GM23338 (cell line): ENCODE measurements at regions not wholly inside any gene's neighbourhood (a gene's known extent, or its start where the extent isn't known, plus 50 kb on each side); places are given as distances from the start of the nearest gene placed in this dataset.

ENCODE experiments used
- ATAC-seq: fragments of 200-7000 bp; cut with Tn5 transposase; 3 replicates; pipeline ENCODE4 v1.9.1; 2020
- DNase-seq: peaks from one replicate; pipeline ENCODE4 v3.0.0-alpha.2; 2015; ENCODE audit warnings: low spot score
- H2AFZ ChIP-seq: fragments of 200-600 bp; sonication (generic); 2 replicates; pipeline ENCODE4 v1.8.0; 2016; ENCODE audit warnings: antibody characterized with exemption, mild to moderate bottlenecking, moderate library complexity
- H3F3A ChIP-seq: fragments of 200-600 bp; sonication (generic); replicated peaks from 2 replicates; pipeline ENCODE4 v1.8.0; 2017; ENCODE audit warnings: antibody characterized with exemption, mixed run types, low read depth
- H3K27ac ChIP-seq: fragments of 200-600 bp; sonication (generic); 2 replicates; pipeline ENCODE4 v1.6.1; 2016; ENCODE audit warnings: low read depth
- H3K27me3 ChIP-seq: fragments of 200-600 bp; sonication (generic); 2 replicates; pipeline ENCODE4 v1.8.0; 2016; ENCODE audit warnings: mild to moderate bottlenecking, mixed run types, moderate library complexity; ENCODE audit not compliant: insufficient read depth
- H3K36me3 ChIP-seq: fragments of 200-600 bp; sonication (generic); 2 replicates; pipeline ENCODE4 v1.8.0; 2016; ENCODE audit warnings: mild to moderate bottlenecking; ENCODE audit not compliant: insufficient read depth
- H3K4me1 ChIP-seq: fragments of 200-600 bp; sonication (generic); 2 replicates; pipeline ENCODE4 v1.8.0; 2016; ENCODE audit warnings: mild to moderate bottlenecking, moderate library complexity; ENCODE audit not compliant: insufficient read depth
- H3K4me2 ChIP-seq: fragments of 200-600 bp; sonication (generic); 2 replicates; pipeline ENCODE4 v1.7.1; 2017; ENCODE audit warnings: mixed run types
- H3K4me3 ChIP-seq: fragments of 200-600 bp; sonication (generic); 2 replicates; pipeline ENCODE4 v1.6.1; 2016; ENCODE audit warnings: mixed run types
- H3K79me2 ChIP-seq: fragments of 200-600 bp; sonication (generic); replicated peaks from 2 replicates; pipeline ENCODE4 v1.8.0; 2017; ENCODE audit warnings: mild to moderate bottlenecking; ENCODE audit not compliant: insufficient read depth
- H3K9me2 ChIP-seq: fragments of 200-600 bp; sonication (generic); 2 replicates; pipeline ENCODE4 v1.8.0; 2017; ENCODE audit not compliant: insufficient read depth
- H4K20me1 ChIP-seq: fragments of 200-600 bp; sonication (generic); replicated peaks from 2 replicates; pipeline ENCODE4 v1.8.0; 2017; ENCODE audit warnings: mild to moderate bottlenecking; ENCODE audit not compliant: insufficient read depth
- H3K27ac Mint-ChIP-seq: 2 replicates; pipeline ENCODE4 v1.8.0; 2020; ENCODE audit warnings: inconsistent platforms, mild to moderate bottlenecking, moderate library complexity, mixed read lengths
- H3K27me3 Mint-ChIP-seq: 3 replicates; pipeline ENCODE4 v1.8.0; 2022; ENCODE audit warnings: low read depth, mild to moderate bottlenecking, moderate library complexity, mixed read lengths, inconsistent platforms; ENCODE audit not compliant: insufficient read depth, poor library complexity
- H3K36me3 Mint-ChIP-seq: 3 replicates; pipeline ENCODE4 v1.8.0; 2021; ENCODE audit warnings: low read depth, mild to moderate bottlenecking, inconsistent platforms, moderate library complexity, mixed read lengths
- H3K4me1 Mint-ChIP-seq: 3 replicates; pipeline ENCODE4 v1.8.0; 2020; ENCODE audit warnings: mild to moderate bottlenecking, inconsistent platforms, mixed read lengths
- H3K4me3 Mint-ChIP-seq: 3 replicates; pipeline ENCODE4 v1.8.0; 2021; ENCODE audit warnings: moderate library complexity, mild to moderate bottlenecking, inconsistent platforms, mixed read lengths
- H3K9me3 Mint-ChIP-seq: 3 replicates; pipeline ENCODE4 v1.8.0; 2020; ENCODE audit warnings: moderate library complexity, mild to moderate bottlenecking, inconsistent platforms, mixed read lengths
- CTCF ChIP-seq, 2 experiments: fragments of 200-600 bp in 1 of 2; sonication (generic) in 1 of 2; conservative IDR thresholded peaks; 2 replicates each; pipeline versions ENCODE4 v1.5.1 to v1.6.1; 2016 to 2017; ENCODE audit warnings: antibody characterized with exemption in 2 of 2, low read depth in 2 of 2, mild to moderate bottlenecking in 2 of 2, moderate library complexity in 1 of 2
- ETS1 ChIP-seq: IDR thresholded peaks from 2 replicates; pipeline ENCODE4 v1.6.1; 2016; ENCODE audit warnings: antibody characterized with exemption
- EZH2phosphoT487 ChIP-seq: fragments of 200-600 bp; sonication (generic); IDR thresholded peaks from one replicate; pipeline ENCODE4 v1.8.1; 2018; ENCODE audit warnings: antibody characterized with exemption; ENCODE audit not compliant: unreplicated experiment
- JUNB ChIP-seq: IDR thresholded peaks from one replicate; pipeline ENCODE4 v1.6.1; 2016; ENCODE audit warnings: antibody characterized with exemption; ENCODE audit not compliant: unreplicated experiment
- POLR2AphosphoS5 ChIP-seq: IDR thresholded peaks from 2 replicates; pipeline ENCODE4 v1.6.1; 2016; ENCODE audit warnings: antibody characterized with exemption, low read depth
- STAT1 ChIP-seq: IDR thresholded peaks from one replicate; pipeline ENCODE4 v1.6.1; 2016; ENCODE audit warnings: antibody characterized with exemption; ENCODE audit not compliant: unreplicated experiment
- ZNF114 ChIP-seq: fragments of 250-450 bp; sonication (Bioruptor Pico); IDR thresholded peaks from 2 replicates; pipeline ENCODE4 v1.5.0; 2020; ENCODE audit warnings: mild to moderate bottlenecking, moderate library complexity
- ZNF462 ChIP-seq: fragments of 250-450 bp; sonication (Bioruptor Pico); IDR thresholded peaks from 2 replicates; pipeline ENCODE4 v1.5.0; 2020; ENCODE audit warnings: mild to moderate bottlenecking, moderate library complexity

- Mint-ChIP-seq H3K27ac (no peak overlapping the region), H3K36me3 (no peaks in the 10 kb centered on the region), H3K27me3 (no peaks in the 10 kb centered on the region), H3K9me3 (no peaks in the 10 kb centered on the region; the same call in 2 of the 3 replicates), H3K4me1 (no peaks in the 10 kb centered on the region), H3K4me3 (no peak overlapping the region)
- Histone ChIP-seq H2AFZ (no peak overlapping the region), H3K27ac (no peak overlapping the region), H3K27me3 (no peaks in the 10 kb centered on the region), H3K9me2 (peaks cover 5% of the 10 kb centered on the region; the same call in 1 of the 2 replicates), H3K4me2 (no peak overlapping the region), H3K36me3 (no peaks in the 10 kb centered on the region), H3K4me1 (no peaks in the 10 kb centered on the region), H3K4me3 (no peak overlapping the region), H3K79me2 (no peaks in the 10 kb centered on the region), H4K20me1 (no peaks in the 10 kb centered on the region), H3F3A (no peaks in the 10 kb centered on the region)
- no peak for ATAC-seq
- TF ChIP-seq ZNF462 (CRISPR knock-in tag) (no peak), JUNB (no peak), EZH2phosphoT487 (no peak), ZNF114 (CRISPR knock-in tag) (no peak), POLR2AphosphoS5 (no peak), ETS1 (no peak), CTCF (conservative IDR thresholded peaks at IDR 0.05; ENCODE audit: low read depth in 2 of 2) (no peak), STAT1 (no peak)
- no peak for DNase-seq
Measured at GRCh38 chr3:134713671-134714070, 62.8 kb upstream of the KY start.
